Adrenal gland (tissue), 5 donors: ENCODE measurements at regions not wholly inside any gene's neighbourhood (a gene's known extent, or its start where the extent isn't known, plus 50 kb on each side); places are given as distances from the start of the nearest gene placed in this dataset.

Experiments used
- POLR2A ChIP-seq, 2 donors: fragments of 450-650 bp; IDR thresholded peaks; one replicate each; pipeline ENCODE4 v1.6.1; 2017; ENCODE audit warnings: antibody characterized with exemption in 2 of 2, mild to moderate bottlenecking in 2 of 2, moderate library complexity in 1 of 2
- TF ChIP-seq, protein P1 (sequence below), 6 experiments: fragments of 450-650 bp in 4 of 6; fragments of 200-600 bp in 2 of 6; sonication (generic) in 1 of 6; IDR thresholded peaks; 1 replicate in 5 of 6; 2 replicates in 1 of 6; pipeline versions ENCODE4 v1.5.1 to v1.8.0; 2016 to 2021; ENCODE audit warnings: antibody characterized with exemption in 6 of 6, mild to moderate bottlenecking in 2 of 6, moderate library complexity in 1 of 6
- donor health status: DM: no; HTN: no; CAD: no.

DNA sequence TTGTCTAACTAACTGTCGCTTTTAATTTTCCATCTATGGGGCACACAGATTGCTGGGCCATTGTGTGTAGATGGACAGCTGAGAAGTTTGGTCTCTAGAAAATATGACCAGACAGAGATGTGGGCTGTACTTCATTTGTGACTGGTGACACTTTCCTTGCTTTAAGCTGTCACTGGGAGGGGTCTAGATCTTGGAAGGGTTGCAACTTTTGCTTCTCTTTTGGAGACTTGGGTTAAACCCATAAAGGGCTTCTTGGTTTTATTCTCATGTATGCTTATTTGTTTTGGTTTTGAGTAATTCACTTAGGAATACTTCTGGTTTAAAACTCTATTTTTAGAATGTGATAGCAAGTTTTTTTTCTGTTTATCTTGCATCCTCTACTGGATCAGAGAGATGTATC is 80.2 kb downstream of the ETS2 start:
- TF ChIP-seq, protein P1, sequence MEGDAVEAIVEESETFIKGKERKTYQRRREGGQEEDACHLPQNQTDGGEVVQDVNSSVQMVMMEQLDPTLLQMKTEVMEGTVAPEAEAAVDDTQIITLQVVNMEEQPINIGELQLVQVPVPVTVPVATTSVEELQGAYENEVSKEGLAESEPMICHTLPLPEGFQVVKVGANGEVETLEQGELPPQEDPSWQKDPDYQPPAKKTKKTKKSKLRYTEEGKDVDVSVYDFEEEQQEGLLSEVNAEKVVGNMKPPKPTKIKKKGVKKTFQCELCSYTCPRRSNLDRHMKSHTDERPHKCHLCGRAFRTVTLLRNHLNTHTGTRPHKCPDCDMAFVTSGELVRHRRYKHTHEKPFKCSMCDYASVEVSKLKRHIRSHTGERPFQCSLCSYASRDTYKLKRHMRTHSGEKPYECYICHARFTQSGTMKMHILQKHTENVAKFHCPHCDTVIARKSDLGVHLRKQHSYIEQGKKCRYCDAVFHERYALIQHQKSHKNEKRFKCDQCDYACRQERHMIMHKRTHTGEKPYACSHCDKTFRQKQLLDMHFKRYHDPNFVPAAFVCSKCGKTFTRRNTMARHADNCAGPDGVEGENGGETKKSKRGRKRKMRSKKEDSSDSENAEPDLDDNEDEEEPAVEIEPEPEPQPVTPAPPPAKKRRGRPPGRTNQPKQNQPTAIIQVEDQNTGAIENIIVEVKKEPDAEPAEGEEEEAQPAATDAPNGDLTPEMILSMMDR (IDR thresholded peaks at IDR 0.05) = no peak
- TF ChIP-seq POLR2A (IDR thresholded peaks at IDR 0.05) = no peak
